ENCODE measurements at regions not wholly inside any gene's neighbourhood (a gene's known extent, or its start where the extent isn't known, plus 50 kb on each side); places are given as distances from the start of the nearest gene placed in this dataset.
"Not testable (repeated sequence)": the region's sequence is repeated elsewhere in the genome, so short reads cannot be mapped to it uniquely, and the experiment has no call there.

DNA sequence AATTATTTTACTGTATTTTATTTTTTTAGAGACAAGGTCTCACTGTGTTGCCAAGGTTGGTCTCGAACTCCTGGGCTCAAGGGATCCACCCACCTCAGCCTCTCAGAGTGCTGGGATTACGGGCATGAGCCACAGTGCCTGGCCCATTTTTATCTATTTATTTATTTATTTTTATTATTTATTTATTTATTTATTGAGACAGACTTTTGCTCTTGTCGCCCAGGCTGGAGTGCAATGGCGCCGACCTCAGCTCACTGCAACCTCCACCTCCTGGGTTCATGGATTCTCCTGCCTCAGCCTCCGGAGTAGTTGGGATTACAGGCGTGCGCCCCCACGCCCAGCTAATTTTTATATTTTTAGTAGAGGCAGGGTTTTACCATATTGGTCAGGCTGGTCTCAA lies 52.0 kb upstream of the TFRC start:
- not testable (repeated sequence) for TF ChIP-seq POLR2A (IDR thresholded peaks at IDR 0.05; ENCODE audit: low read length); GATA1 (IDR thresholded peaks at IDR 0.05; ENCODE audit: low read depth, low read length)
